OCI-LY7 (cell line): ENCODE measurements at regions not wholly inside any gene's neighbourhood (a gene's known extent, or its start where the extent isn't known, plus 50 kb on each side); places are given as distances from the start of the nearest gene placed in this dataset.

Experiments used
- BruUV-seq: library from RNA; stranded (reverse); fragments of 400-500 nt; replicated peaks from 2 replicates; lab custom pipeline; 2021; lab: Mats Ljungman, UMichigan
- CTCF ChIA-PET: fragments of 300-600 bp; sonication (Branson Sonifier 250); formaldehyde crosslinking; loops from one replicate; lab custom pipeline; 2022; ENCODE audit warnings: antibody characterized with exemption; ENCODE audit not compliant: unreplicated experiment; lab: Charles Lee
- POLR2A ChIA-PET: fragments of 300-600 bp; sonication (Branson Sonifier 250); formaldehyde crosslinking; loops from one replicate; lab custom pipeline; 2022; ENCODE audit warnings: antibody characterized with exemption; lab: Charles Lee
- DNase-seq: peaks from one replicate; pipeline ENCODE4 v3.0.0-alpha.2; 2015; ENCODE audit warnings: low spot score
- H2AFZ ChIP-seq: fragments of 200-600 bp; sonication (generic), shearing (Covaris generic); 2 replicates; pipeline ENCODE4 v1.6.1; 2014; ENCODE audit warnings: mild to moderate bottlenecking, antibody characterized with exemption, low read length, moderate library complexity
- H3K27ac ChIP-seq: fragments of 200-600 bp; sonication (generic); 2 replicates; pipeline ENCODE4 v1.5.1; 2014; ENCODE audit warnings: mixed run types, low read depth, mild to moderate bottlenecking, moderate library complexity, low read length, inconsistent platforms; ENCODE audit not compliant: poor library complexity, severe bottlenecking
- H3K36me3 ChIP-seq: fragments of 200-600 bp; sonication (generic); 2 replicates; pipeline ENCODE4 v1.6.1; 2014; ENCODE audit warnings: mild to moderate bottlenecking, antibody characterized with exemption, low read length, moderate library complexity, mixed read lengths; ENCODE audit not compliant: insufficient read depth
- H3K4me1 ChIP-seq: fragments of 200-600 bp; sonication (generic); 2 replicates; pipeline ENCODE4 v1.5.1; 2014; ENCODE audit warnings: mild to moderate bottlenecking, low read length; ENCODE audit not compliant: insufficient read depth, poor library complexity, severe bottlenecking
- H3K4me2 ChIP-seq: fragments of 200-600 bp; sonication (generic); 2 replicates; pipeline ENCODE4 v1.6.1; 2014; ENCODE audit warnings: mild to moderate bottlenecking, low read length
- H3K4me3 ChIP-seq: fragments of 200-600 bp; sonication (generic); 2 replicates; pipeline ENCODE4 v1.5.1; 2014; ENCODE audit warnings: mild to moderate bottlenecking, low read depth, low read length; ENCODE audit not compliant: poor library complexity, severe bottlenecking
- H3K79me2 ChIP-seq: fragments of 200-600 bp; sonication (generic); 2 replicates; pipeline ENCODE4 v1.6.1; 2016; ENCODE audit warnings: low read depth, mild to moderate bottlenecking, low read length, moderate library complexity, mixed read lengths; ENCODE audit not compliant: insufficient read depth
- H3K9me2 ChIP-seq: fragments of 200-600 bp; sonication (generic); 2 replicates; pipeline ENCODE4 v1.6.1; 2016; ENCODE audit warnings: mild to moderate bottlenecking, low read length, mixed read lengths; ENCODE audit not compliant: insufficient read depth
- H3K9me3 ChIP-seq: fragments of 200-600 bp; sonication (generic); 2 replicates; pipeline ENCODE4 v1.6.1; 2014; ENCODE audit warnings: mild to moderate bottlenecking, mixed run types, low read length, mixed read lengths
- H4K20me1 ChIP-seq: fragments of 200-600 bp; sonication (generic); 2 replicates; pipeline ENCODE4 v1.6.1; 2014; ENCODE audit warnings: mild to moderate bottlenecking, antibody characterized with exemption, low read length, moderate library complexity, mixed read lengths; ENCODE audit not compliant: insufficient read depth
- EZH2phosphoT487 ChIP-seq: fragments of 200-600 bp; sonication (generic); IDR thresholded peaks from 2 replicates; pipeline ENCODE4 v1.6.1; 2018; ENCODE audit warnings: low read depth, borderline replicate concordance, mild to moderate bottlenecking, mixed run types, antibody characterized with exemption, low read length, moderate library complexity, mixed read lengths
- intact Hi-C: fragments of 100-400 bp; cut with micrococcal nuclease; formaldehyde crosslinking; loops from one replicate; pipeline ENCODE4 v1.10.0; 2022; ENCODE audit not compliant: unreplicated experiment
- TF ChIP-seq, protein P1 (sequence below): fragments of 200-600 bp; sonication (generic); conservative IDR thresholded peaks from 2 replicates; pipeline ENCODE4 v1.5.1; 2014; ENCODE audit warnings: mild to moderate bottlenecking, antibody characterized with exemption, low read length, moderate library complexity, mixed read lengths

DNA sequence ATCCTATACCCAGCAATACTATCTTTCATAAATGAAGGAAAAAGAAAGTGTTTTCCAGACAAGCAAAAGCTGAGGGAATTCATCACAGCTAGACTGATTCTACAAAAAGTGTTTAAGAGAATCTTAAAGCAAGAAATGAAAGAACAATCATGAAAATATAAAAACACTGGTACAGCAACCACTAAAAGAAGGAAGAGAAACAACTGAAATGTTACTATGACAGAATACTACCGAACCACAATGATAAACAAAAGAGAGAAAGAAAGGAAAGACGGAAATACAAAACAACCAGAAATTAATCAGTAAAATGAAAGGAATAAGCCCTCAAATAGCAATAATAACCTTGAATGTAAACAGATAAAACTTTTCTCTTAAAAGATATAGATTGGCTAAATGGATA, 110.8 kb upstream of the AFF2 start:
- Histone ChIP-seq H3K36me3 (no peaks in the 10 kb centered on the region), H3K27ac (no peak overlapping the region), H3K79me2 (no peaks in the 10 kb centered on the region), H3K4me2 (peak overlapping the region; percentile 26; the same call in 1 of the 2 replicates), H4K20me1 (no peaks in the 10 kb centered on the region), H3K4me1 (no peaks in the 10 kb centered on the region), H3K9me2 (no peaks in the 10 kb centered on the region), H2AFZ (peak overlapping the region; percentile 70; the same call in 1 of the 2 replicates), H3K4me3 (peak overlapping the region; percentile 19), H3K9me3 (peaks cover 14% of the 10 kb centered on the region; the same call in 1 of the 2 replicates)
- CTCF ChIA-PET = no interaction called here
- intact Hi-C loops = no loop called here
- no peak for DNase-seq
- BruUV-seq = no TSS peak
- TF ChIP-seq EZH2phosphoT487 = no peak
- TF ChIP-seq, protein P1, sequence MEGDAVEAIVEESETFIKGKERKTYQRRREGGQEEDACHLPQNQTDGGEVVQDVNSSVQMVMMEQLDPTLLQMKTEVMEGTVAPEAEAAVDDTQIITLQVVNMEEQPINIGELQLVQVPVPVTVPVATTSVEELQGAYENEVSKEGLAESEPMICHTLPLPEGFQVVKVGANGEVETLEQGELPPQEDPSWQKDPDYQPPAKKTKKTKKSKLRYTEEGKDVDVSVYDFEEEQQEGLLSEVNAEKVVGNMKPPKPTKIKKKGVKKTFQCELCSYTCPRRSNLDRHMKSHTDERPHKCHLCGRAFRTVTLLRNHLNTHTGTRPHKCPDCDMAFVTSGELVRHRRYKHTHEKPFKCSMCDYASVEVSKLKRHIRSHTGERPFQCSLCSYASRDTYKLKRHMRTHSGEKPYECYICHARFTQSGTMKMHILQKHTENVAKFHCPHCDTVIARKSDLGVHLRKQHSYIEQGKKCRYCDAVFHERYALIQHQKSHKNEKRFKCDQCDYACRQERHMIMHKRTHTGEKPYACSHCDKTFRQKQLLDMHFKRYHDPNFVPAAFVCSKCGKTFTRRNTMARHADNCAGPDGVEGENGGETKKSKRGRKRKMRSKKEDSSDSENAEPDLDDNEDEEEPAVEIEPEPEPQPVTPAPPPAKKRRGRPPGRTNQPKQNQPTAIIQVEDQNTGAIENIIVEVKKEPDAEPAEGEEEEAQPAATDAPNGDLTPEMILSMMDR = no peak
- POLR2A ChIA-PET = interaction anchor here (0.7 kb wide), 1 partner anchor 80 kb away, joined by 3 read pairs; no protein-coding TSS in a partner anchor

DNA sequence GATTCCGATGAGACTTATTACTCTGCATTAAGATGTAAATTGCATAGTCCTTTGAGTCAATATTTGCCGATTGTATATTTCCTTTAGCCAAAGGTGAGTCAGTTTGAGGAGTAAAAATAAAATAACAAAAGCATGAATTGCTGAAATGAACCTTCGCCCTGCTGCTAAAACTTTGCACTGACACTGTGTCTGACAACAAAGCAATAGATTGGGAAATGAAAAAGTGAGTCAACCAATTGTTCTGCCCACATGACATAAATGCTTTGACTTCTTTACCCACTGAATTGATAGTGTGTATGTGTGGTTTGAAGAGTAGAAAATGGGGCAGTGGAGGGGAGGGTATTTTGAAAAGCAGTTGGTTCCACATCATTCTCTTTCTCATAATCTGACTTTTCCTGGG, 88.4 kb upstream of the AFF2 start:
- Histone ChIP-seq H3K9me2 (no peaks in the 10 kb centered on the region), H3K36me3 (no peaks in the 10 kb centered on the region), H3K27ac (no peak overlapping the region), H3K9me3 (no peaks in the 10 kb centered on the region), H3K4me3 (no peak overlapping the region), H3K79me2 (no peaks in the 10 kb centered on the region), H3K4me2 (no peak overlapping the region), H4K20me1 (no peaks in the 10 kb centered on the region), H2AFZ (no peak overlapping the region), H3K4me1 (peaks cover 12% of the 10 kb centered on the region)
- POLR2A ChIA-PET = no interaction called here
- BruUV-seq = no TSS peak
- TF ChIP-seq, protein P1 = no peak
- TF ChIP-seq EZH2phosphoT487 = no peak
- CTCF ChIA-PET = no interaction called here
- no peak for DNase-seq
- intact Hi-C loops = no loop called here

DNA sequence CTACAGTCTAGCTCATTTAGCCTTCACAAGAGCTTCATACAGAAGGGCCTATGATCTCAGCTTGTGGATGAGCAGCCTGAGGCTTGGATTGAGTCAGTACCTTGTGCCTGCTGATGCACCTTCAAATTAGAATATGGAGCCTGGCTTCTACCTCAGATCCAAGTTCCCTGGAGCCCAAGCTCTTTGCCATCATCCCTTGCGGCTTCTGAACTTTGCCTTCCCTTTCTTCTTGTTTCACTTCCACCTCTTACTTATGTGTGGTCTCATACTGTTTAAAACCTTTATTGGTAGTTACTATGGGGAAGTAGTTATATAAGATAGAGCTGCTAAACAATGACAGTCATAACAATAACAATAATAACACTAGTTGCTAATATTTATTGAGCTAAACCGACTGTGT, 84.3 kb upstream of the AFF2 start:
- Histone ChIP-seq H2AFZ (peak overlapping the region; percentile 72; the same call in 1 of the 2 replicates), H3K4me1 (peaks cover 12% of the 10 kb centered on the region), H3K79me2 (no peaks in the 10 kb centered on the region), H3K27ac (peak overlapping the region; percentile 13), H4K20me1 (no peaks in the 10 kb centered on the region), H3K4me3 (no peak overlapping the region), H3K36me3 (no peaks in the 10 kb centered on the region), H3K9me2 (no peaks in the 10 kb centered on the region), H3K4me2 (peak overlapping the region; percentile 38), H3K9me3 (no peaks in the 10 kb centered on the region)
- BruUV-seq = no TSS peak
- DNase-seq = peak; percentile 41
- ChIA-PET POLR2A (interaction anchor here (0.6 to 1.5 kb wide), 5 partner anchors 10 to 399 kb away, joined by 3 to 7 read pairs (median 3); no protein-coding TSS in a partner anchor), CTCF (no interaction called here)
- TF ChIP-seq, protein P1 = no peak
- no peak for TF ChIP-seq EZH2phosphoT487
- intact Hi-C loops = no loop called here
